PC-9 (cell line): ENCODE measurements at regions not wholly inside any gene's neighbourhood (a gene's known extent, or its start where the extent isn't known, plus 50 kb on each side); places are given as distances from the start of the nearest gene placed in this dataset.

Experiments
- BruUV-seq: library from RNA; stranded (reverse); fragments of 400-500 nt; replicated peaks from 2 replicates; lab custom pipeline; 2021; lab: Mats Ljungman, UMichigan
- CTCF ChIA-PET: fragments of 300-600 bp; sonication (Branson Sonifier 250); formaldehyde crosslinking; loops from one replicate; lab custom pipeline; 2022; ENCODE audit warnings: antibody characterized with exemption; lab: Charles Lee
- POLR2A ChIA-PET: fragments of 300-600 bp; sonication (Branson Sonifier 250); formaldehyde crosslinking; loops from one replicate; lab custom pipeline; 2022; ENCODE audit warnings: antibody characterized with exemption; ENCODE audit not compliant: unreplicated experiment; lab: Charles Lee
- DNase-seq, 2 experiments: peaks; one replicate each; pipeline versions ENCODE4 v3.0.0 to v3.0.0-alpha.2; 2015 to 2022; ENCODE audit warnings: mixed read lengths in 1 of 2
- H2AFZ ChIP-seq: fragments of 200-600 bp; sonication (generic); 2 replicates; pipeline ENCODE4 v1.8.1; 2017; ENCODE audit warnings: antibody characterized with exemption
- H3F3A ChIP-seq: fragments of 200-600 bp; sonication (generic); 2 replicates; pipeline ENCODE4 v1.8.1; 2017; ENCODE audit warnings: antibody characterized with exemption, mild to moderate bottlenecking, low read depth; ENCODE audit not compliant: insufficient read depth
- H3K27ac ChIP-seq: fragments of 200-600 bp; sonication (generic); 2 replicates; pipeline ENCODE4 v1.6.1; 2016; ENCODE audit warnings: mixed run types
- H3K27me3 ChIP-seq: fragments of 200-600 bp; sonication (generic); 2 replicates; pipeline ENCODE4 v1.6.1; 2016; ENCODE audit warnings: low read depth, mixed run types; ENCODE audit not compliant: insufficient read depth
- H3K36me3 ChIP-seq: fragments of 200-600 bp; sonication (generic); 2 replicates; pipeline ENCODE4 v1.6.1; 2016; ENCODE audit warnings: low read depth, mixed run types
- H3K4me1 ChIP-seq: fragments of 200-600 bp; sonication (generic); replicated peaks from 2 replicates; pipeline ENCODE4 v1.6.1; 2016; ENCODE audit warnings: mixed run types; ENCODE audit not compliant: insufficient read depth
- H3K4me2 ChIP-seq: fragments of 200-600 bp; sonication (generic); 2 replicates; pipeline ENCODE4 v1.6.1; 2017; ENCODE audit warnings: mixed run types
- H3K4me3 ChIP-seq: fragments of 200-600 bp; sonication (generic); 2 replicates; pipeline ENCODE4 v1.6.1; 2016; ENCODE audit warnings: mixed run types
- H3K79me2 ChIP-seq: fragments of 200-600 bp; sonication (generic); 2 replicates; pipeline ENCODE4 v1.6.1; 2017; ENCODE audit warnings: low read depth, mixed run types
- H3K9me2 ChIP-seq: fragments of 200-600 bp; sonication (generic); 2 replicates; pipeline ENCODE4 v1.8.1; 2017; ENCODE audit warnings: mild to moderate bottlenecking; ENCODE audit not compliant: insufficient read depth
- H3K9me3 ChIP-seq: fragments of 200-600 bp; sonication (generic); 2 replicates; pipeline ENCODE4 v1.8.1; 2016; ENCODE audit warnings: low read depth; ENCODE audit not compliant: insufficient read depth
- H4K20me1 ChIP-seq: fragments of 200-600 bp; sonication (generic); 2 replicates; pipeline ENCODE4 v1.8.1; 2017; ENCODE audit not compliant: insufficient read depth
- EZH2 ChIP-seq: fragments of 200-600 bp; sonication (generic); IDR thresholded peaks from 2 replicates; pipeline ENCODE4 v1.8.0; 2017; ENCODE audit warnings: antibody characterized with exemption, low read depth
- intact Hi-C: fragments of 100-400 bp; cut with micrococcal nuclease; formaldehyde crosslinking; loops from one replicate; pipeline ENCODE4 v1.10.0; 2022; ENCODE audit not compliant: unreplicated experiment
- TF ChIP-seq, protein P1 (sequence below): fragments of 200-600 bp; sonication (generic); conservative IDR thresholded peaks from 2 replicates; pipeline ENCODE4 v1.6.1; 2017; ENCODE audit warnings: mixed run types, antibody characterized with exemption, mild to moderate bottlenecking, moderate library complexity

DNA sequence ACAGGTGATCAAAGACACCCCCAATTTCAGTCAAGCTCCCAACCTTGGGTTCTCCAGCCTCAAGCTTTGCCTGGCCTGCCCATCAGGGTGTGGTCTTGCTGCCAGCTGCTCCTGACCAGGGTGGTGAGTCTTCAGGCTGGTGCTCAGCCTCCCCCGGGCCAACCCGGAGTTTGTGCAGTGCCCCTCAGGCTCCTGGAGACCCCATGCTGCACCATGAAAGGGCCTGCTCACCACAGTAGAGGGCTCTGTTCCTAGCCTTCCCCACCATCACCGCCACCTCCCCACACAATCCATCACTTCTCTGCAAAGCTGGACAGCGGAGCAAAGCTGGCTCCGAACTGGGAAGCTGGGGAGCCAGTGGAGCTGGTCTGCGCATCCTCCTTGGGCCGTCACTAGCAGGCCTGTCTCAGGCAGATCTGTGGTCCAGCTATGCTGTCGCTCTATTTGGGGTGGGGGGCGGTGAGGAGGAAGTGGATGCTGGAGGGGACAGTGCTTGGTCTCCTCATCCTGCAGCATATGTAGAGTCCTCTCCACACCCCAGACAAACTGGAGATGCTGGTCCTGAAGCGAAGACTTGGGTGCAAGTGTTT, 88.5 kb upstream of the RPL38 start:
- DNase-seq = no peak
- no peaks in the 10 kb centered on the region for H3K9me3 ChIP-seq
- H2AFZ ChIP-seq = no peak overlapping the region
- H3K79me2 ChIP-seq = no peaks in the 10 kb centered on the region
- TF ChIP-seq, protein P1, sequence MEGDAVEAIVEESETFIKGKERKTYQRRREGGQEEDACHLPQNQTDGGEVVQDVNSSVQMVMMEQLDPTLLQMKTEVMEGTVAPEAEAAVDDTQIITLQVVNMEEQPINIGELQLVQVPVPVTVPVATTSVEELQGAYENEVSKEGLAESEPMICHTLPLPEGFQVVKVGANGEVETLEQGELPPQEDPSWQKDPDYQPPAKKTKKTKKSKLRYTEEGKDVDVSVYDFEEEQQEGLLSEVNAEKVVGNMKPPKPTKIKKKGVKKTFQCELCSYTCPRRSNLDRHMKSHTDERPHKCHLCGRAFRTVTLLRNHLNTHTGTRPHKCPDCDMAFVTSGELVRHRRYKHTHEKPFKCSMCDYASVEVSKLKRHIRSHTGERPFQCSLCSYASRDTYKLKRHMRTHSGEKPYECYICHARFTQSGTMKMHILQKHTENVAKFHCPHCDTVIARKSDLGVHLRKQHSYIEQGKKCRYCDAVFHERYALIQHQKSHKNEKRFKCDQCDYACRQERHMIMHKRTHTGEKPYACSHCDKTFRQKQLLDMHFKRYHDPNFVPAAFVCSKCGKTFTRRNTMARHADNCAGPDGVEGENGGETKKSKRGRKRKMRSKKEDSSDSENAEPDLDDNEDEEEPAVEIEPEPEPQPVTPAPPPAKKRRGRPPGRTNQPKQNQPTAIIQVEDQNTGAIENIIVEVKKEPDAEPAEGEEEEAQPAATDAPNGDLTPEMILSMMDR = no peak
- TF ChIP-seq EZH2 = no peak
- no peaks in the 10 kb centered on the region for H4K20me1 ChIP-seq
- ChIA-PET CTCF (no interaction called here), POLR2A (no interaction called here)
- H3F3A ChIP-seq = no peaks in the 10 kb centered on the region
- intact Hi-C loops = no loop called here
- no peak overlapping the region for H3K4me2 ChIP-seq
- H3K36me3 ChIP-seq = no peaks in the 10 kb centered on the region
- H3K4me3 ChIP-seq = no peak overlapping the region
- H3K27me3 ChIP-seq = peaks cover 94% of the 10 kb centered on the region
- no peak overlapping the region for H3K27ac ChIP-seq
- no peaks in the 10 kb centered on the region for H3K9me2 ChIP-seq
- BruUV-seq = no TSS peak
- H3K4me1 ChIP-seq = no peaks in the 10 kb centered on the region

DNA sequence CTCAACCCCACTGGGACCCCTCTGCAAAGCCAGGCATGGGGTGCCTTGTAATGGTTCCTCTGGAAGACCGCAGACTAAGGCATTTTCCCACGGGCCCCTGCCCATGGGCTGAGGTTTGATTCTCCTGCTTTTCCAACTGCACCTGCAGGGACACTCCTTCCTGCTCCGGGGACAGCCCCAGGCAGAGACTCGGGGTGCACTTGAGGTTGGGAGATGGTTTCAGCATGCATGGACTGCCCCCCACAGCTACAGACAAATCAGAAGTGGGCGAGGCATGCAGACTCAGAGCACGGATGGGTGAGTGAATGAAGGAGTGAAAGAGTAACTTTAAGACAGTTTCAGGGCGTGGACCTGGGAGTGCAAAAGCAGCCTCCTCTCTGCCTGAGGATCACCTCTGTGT, 87.9 kb upstream of the RPL38 start:
- intact Hi-C loops = no loop called here

DNA sequence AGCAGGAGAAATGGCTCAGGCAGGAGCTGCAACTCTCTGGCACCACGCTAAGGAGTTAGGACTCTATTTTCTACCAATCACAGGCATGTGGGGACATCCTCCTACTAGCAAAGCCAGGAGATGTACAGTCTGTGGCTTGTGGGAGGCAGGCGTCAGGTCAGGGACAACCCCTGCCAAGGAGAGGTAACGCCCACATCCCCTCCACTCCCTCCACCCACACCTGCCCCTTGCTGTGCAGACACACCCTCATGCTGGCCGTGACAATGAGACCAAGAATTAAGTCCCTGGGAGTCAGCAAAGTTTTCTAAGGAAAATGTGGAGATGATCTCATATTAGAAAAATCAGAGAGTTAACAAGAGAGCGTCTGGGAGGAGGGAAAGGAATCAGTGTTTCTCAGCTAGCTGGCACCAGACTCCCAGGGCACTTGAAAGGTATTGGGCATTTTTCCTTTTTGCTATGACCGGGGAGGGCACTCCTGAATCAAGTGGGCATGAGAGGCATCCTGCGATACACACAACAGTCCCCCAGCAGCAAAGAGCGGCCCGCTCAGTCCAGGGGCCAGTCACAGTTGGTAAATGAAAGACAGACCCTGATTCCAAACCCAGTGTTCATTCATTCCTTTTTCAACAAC, 87.3 kb upstream of the RPL38 start:
- no peak overlapping the region for H2AFZ ChIP-seq
- H3K4me2 ChIP-seq = no peak overlapping the region
- H3K27ac ChIP-seq = no peak overlapping the region
- no peak for TF ChIP-seq EZH2
- TF ChIP-seq, protein P1 = no peak
- intact Hi-C loops = no loop called here
- H4K20me1 ChIP-seq = no peaks in the 10 kb centered on the region
- H3K4me1 ChIP-seq = no peaks in the 10 kb centered on the region
- no peaks in the 10 kb centered on the region for H3K9me2 ChIP-seq
- no peaks in the 10 kb centered on the region for H3K36me3 ChIP-seq
- no peaks in the 10 kb centered on the region for H3F3A ChIP-seq
- no peaks in the 10 kb centered on the region for H3K9me3 ChIP-seq
- peaks cover 94% of the 10 kb centered on the region for H3K27me3 ChIP-seq
- peak in 1 of 2 experiments; percentile 7 for DNase-seq
- BruUV-seq = no TSS peak
- POLR2A ChIA-PET = no interaction called here
- no peaks in the 10 kb centered on the region for H3K79me2 ChIP-seq
- no peak overlapping the region for H3K4me3 ChIP-seq
- CTCF ChIA-PET = no interaction called here

More for the DNA sequence above, 87.9 kb upstream of the RPL38 start:
- H3K27ac ChIP-seq = no peak overlapping the region
- DNase-seq = no peak
- CTCF ChIA-PET = no interaction called here
- H3K36me3 ChIP-seq = no peaks in the 10 kb centered on the region
- H4K20me1 ChIP-seq = no peaks in the 10 kb centered on the region
- peaks cover 94% of the 10 kb centered on the region for H3K27me3 ChIP-seq
- H3K4me1 ChIP-seq = no peaks in the 10 kb centered on the region
- no peak overlapping the region for H2AFZ ChIP-seq
- TF ChIP-seq EZH2 = no peak
- TF ChIP-seq, protein P1 = no peak
- no peaks in the 10 kb centered on the region for H3K79me2 ChIP-seq
- H3K4me2 ChIP-seq = no peak overlapping the region
- H3F3A ChIP-seq = no peaks in the 10 kb centered on the region
- H3K9me3 ChIP-seq = no peaks in the 10 kb centered on the region
- H3K4me3 ChIP-seq = no peak overlapping the region
- POLR2A ChIA-PET = no interaction called here
- H3K9me2 ChIP-seq = no peaks in the 10 kb centered on the region
- BruUV-seq = no TSS peak
